NB4 (cell line): ENCODE measurements at regions not wholly inside any gene's neighbourhood (a gene's known extent, or its start where the extent isn't known, plus 50 kb on each side); places are given as distances from the start of the nearest gene placed in this dataset.

Source experiments
- CTCF ChIP-seq: IDR thresholded peaks from one replicate; pipeline ENCODE4 v1.5.1; 2012; ENCODE audit warnings: low read depth, low read length
- MAX ChIP-seq: IDR thresholded peaks from 2 replicates; pipeline ENCODE4 v1.6.1; 2011; ENCODE audit warnings: low read depth, low read length
- POLR2A ChIP-seq: IDR thresholded peaks from 2 replicates; pipeline ENCODE4 v1.6.1; 2011; ENCODE audit warnings: mild to moderate bottlenecking; ENCODE audit not compliant: insufficient read length; ENCODE audit errors: extremely low read depth

- TF ChIP-seq CTCF (no peak), POLR2A (no peak), MAX (no peak)
Measured at GRCh38 chr6:117050301-117050700, 173.3 kb downstream of the RFX6 start.
